HepG2 (cell line): ENCODE measurements at regions not wholly inside any gene's neighbourhood (a gene's known extent, or its start where the extent isn't known, plus 50 kb on each side); places are given as distances from the start of the nearest gene placed in this dataset.

Source experiments
- ATAC-seq: fragments of 200-7000 bp; cut with Tn5 transposase; 3 replicates; pipeline ENCODE4 v1.9.1; 2020; ENCODE audit warnings: mild to moderate bottlenecking, moderate library complexity
- BruUV-seq: library from RNA; stranded (reverse); fragments of 400-500 nt; replicated peaks from 2 replicates; lab custom pipeline; 2021; lab: Mats Ljungman, UMichigan
- CTCF ChIA-PET: fragments of 300-600 bp; formaldehyde crosslinking; extraction: SDS; loops from one replicate; lab custom pipeline; 2021; ENCODE audit warnings: low total read pairs, inconsistent platforms, low intra/inter-chr PET ratio; lab: Yijun Ruan, JAX
- POLR2A ChIA-PET: fragments of 350-600 bp; sonication (Branson Sonifier 250); formaldehyde crosslinking; loops from one replicate; lab custom pipeline; 2020; ENCODE audit warnings: antibody characterized with exemption, inconsistent platforms; lab: Yijun Ruan, JAX
- DNase-seq: peaks from one replicate; pipeline ENCODE4 v3.0.0-alpha.2; 2015; ENCODE audit warnings: low spot score
- FAIRE-seq: peaks from 3 replicates; lab custom pipeline; 2011; peaks lifted over from hg19 to GRCh38; lab: Jason Lieb, UNC
- H2AFZ ChIP-seq: one replicate; pipeline ENCODE4 v1.6.1; 2011; ENCODE audit warnings: low read length, inconsistent platforms
- H3K27ac ChIP-seq: fragments of 300-600 bp; 3 replicates; pipeline ENCODE4 v1.8.0; 2011; ENCODE audit warnings: mixed run types, mild to moderate bottlenecking, mixed read lengths, low read length, inconsistent platforms; ENCODE audit not compliant: insufficient read depth; ENCODE audit errors: extremely low read length
- H3K27me3 ChIP-seq, 2 experiments: fragments of 200-600 bp in 1 of 2; 2 replicates in 1 of 2; 3 replicates in 1 of 2; pipeline versions ENCODE4 v1.6.0 to v1.8.0; 2011; ENCODE audit warnings: low read length in 2 of 2, mild to moderate bottlenecking in 2 of 2, moderate library complexity in 2 of 2, inconsistent platforms in 1 of 2; ENCODE audit not compliant: insufficient read depth in 2 of 2, control insufficient read depth in 1 of 2
- H3K36me3 ChIP-seq, 2 experiments: fragments of 200-600 bp in 1 of 2; replicated peaks in 1 of 2; 2 replicates in 1 of 2; 3 replicates in 1 of 2; pipeline versions ENCODE4 v1.5.1 to v1.8.0; 2011; ENCODE audit warnings: low read length in 2 of 2, inconsistent platforms in 1 of 2; ENCODE audit not compliant: insufficient read depth in 2 of 2, control insufficient read depth in 1 of 2
- H3K4me1 ChIP-seq: 2 replicates; pipeline ENCODE4 v1.5.1; 2012; ENCODE audit warnings: low read length, inconsistent platforms; ENCODE audit not compliant: insufficient read depth
- H3K4me2 ChIP-seq: 2 replicates; pipeline ENCODE4 v1.6.0; 2011; ENCODE audit warnings: low read depth, low read length, inconsistent platforms
- H3K4me3 ChIP-seq, 3 experiments: fragments of 200-600 bp in 1 of 3; sonication (generic), shearing (Covaris generic) in 1 of 3; replicated peaks in 1 of 3; 2 replicates each; pipeline ENCODE4 v1.5.1; 2011 to 2016; ENCODE audit warnings: low read length in 3 of 3, inconsistent platforms in 2 of 3, low read depth in 2 of 3, mild to moderate bottlenecking in 2 of 3, control low read depth in 1 of 3, mixed read lengths in 1 of 3; ENCODE audit not compliant: insufficient read depth in 1 of 3
- H3K79me2 ChIP-seq: one replicate; pipeline ENCODE4 v1.6.1; 2011; ENCODE audit warnings: low read length, inconsistent platforms; ENCODE audit not compliant: insufficient read depth
- H3K9ac ChIP-seq: 2 replicates; pipeline ENCODE4 v1.6.0; 2011; ENCODE audit warnings: mild to moderate bottlenecking, low read depth, low read length, inconsistent platforms; ENCODE audit not compliant: insufficient read depth
- H3K9me3 ChIP-seq: 2 replicates; pipeline ENCODE4 v1.5.1; 2012; ENCODE audit warnings: mild to moderate bottlenecking, low read length
- H4K20me1 ChIP-seq: 2 replicates; pipeline ENCODE4 v1.6.0; 2011; ENCODE audit warnings: inconsistent platforms, mild to moderate bottlenecking, low read length, moderate library complexity; ENCODE audit not compliant: insufficient read depth
- AGO2 ChIP-seq: fragments of 200-400 bp; formaldehyde crosslinking; optimal IDR thresholded peaks from 2 replicates; pipeline ENCODE3; 2017; ENCODE audit warnings: mild to moderate bottlenecking, low read depth, low read length, moderate library complexity
- ARID5B ChIP-seq: IDR thresholded peaks from 2 replicates; pipeline ENCODE4 v1.4.0; 2020; ENCODE audit warnings: mild to moderate bottlenecking, missing genetic modification reagents
- MEIS2 ChIP-seq: sonication (generic); formaldehyde crosslinking; IDR thresholded peaks from 2 replicates; pipeline ENCODE4 v1.9.0; 2021; ENCODE audit warnings: mild to moderate bottlenecking, missing genetic modification reagents
- MTF2 ChIP-seq: sonication (generic); formaldehyde crosslinking; IDR thresholded peaks from 2 replicates; pipeline ENCODE4 v1.5.0; 2020; ENCODE audit warnings: missing genetic modification reagents, borderline replicate concordance
- NFYC ChIP-seq: IDR thresholded peaks from 2 replicates; pipeline ENCODE4 v1.6.1; 2016; ENCODE audit warnings: missing genetic modification reagents, missing compliant biosample characterization
- ONECUT2 ChIP-seq: sonication (generic); formaldehyde crosslinking; IDR thresholded peaks from 2 replicates; pipeline ENCODE4 v1.4.0; 2020; ENCODE audit warnings: missing genetic modification reagents
- POLR2A ChIP-seq, 2 experiments: IDR thresholded peaks; 2 replicates each; pipeline ENCODE4 v1.6.1; 2011; ENCODE audit warnings: low read depth in 2 of 2, low read length in 2 of 2, mild to moderate bottlenecking in 1 of 2, moderate library complexity in 1 of 2; ENCODE audit not compliant: insufficient read depth in 1 of 2
- PRMT3 ChIP-seq: sonication (generic); formaldehyde crosslinking; IDR thresholded peaks from 2 replicates; pipeline ENCODE4 v1.8.1; 2022; ENCODE audit warnings: low read depth, mild to moderate bottlenecking, moderate library complexity, missing genetic modification reagents, borderline replicate concordance
- SKI ChIP-seq: fragments of 450-650 bp; IDR thresholded peaks from one replicate; pipeline ENCODE4 v1.6.1; 2018; ENCODE audit warnings: mild to moderate bottlenecking; ENCODE audit not compliant: partially characterized antibody
- TMF1 ChIP-seq: sonication (generic); formaldehyde crosslinking; IDR thresholded peaks from 2 replicates; pipeline ENCODE4 v1.8.1; 2022; ENCODE audit warnings: low read depth, missing genetic modification reagents
- TRAFD1 ChIP-seq: sonication (generic); formaldehyde crosslinking; IDR thresholded peaks from 2 replicates; pipeline ENCODE4 v1.5.1; 2020; ENCODE audit warnings: missing genetic modification reagents, mild to moderate bottlenecking, borderline replicate concordance
- ZNF414 ChIP-seq: sonication (generic); formaldehyde crosslinking; IDR thresholded peaks from 2 replicates; pipeline ENCODE4 v1.5.0; 2020; ENCODE audit warnings: missing genetic modification reagents
- ZNF552 ChIP-seq: sonication (generic); formaldehyde crosslinking; IDR thresholded peaks from 2 replicates; pipeline ENCODE4 v1.9.0; 2022; ENCODE audit warnings: missing genetic modification reagents, mild to moderate bottlenecking, borderline replicate concordance
- ZNF629 ChIP-seq: sonication (generic); formaldehyde crosslinking; conservative IDR thresholded peaks from 2 replicates; pipeline ENCODE4 v1.5.0; 2020; ENCODE audit warnings: missing genetic modification reagents
- WGBS: methylation state at CpG from one replicate; pipeline ENCODE4 v1.1.6; 2017; ENCODE audit warnings: low lambda C conversion rate; 5-methylcytosine and 5-hydroxymethylcytosine counted together
- in situ Hi-C: cut with HindIII; loops from 2 replicates; pipeline ENCODE4 v1.10.0; 2017; ENCODE audit warnings: low pct_unique_long_range_greater_than_20kb; ENCODE audit not compliant: extremely low pct_ligation_motif_present
- intact Hi-C: fragments of 100-400 bp; cut with micrococcal nuclease; formaldehyde crosslinking; loops from one replicate; pipeline ENCODE4 v1.10.0; 2022; ENCODE audit not compliant: unreplicated experiment

- Histone ChIP-seq H3K27ac (no peak overlapping the region), H3K4me2 (no peak overlapping the region), H3K4me1 (no peaks in the 10 kb centered on the region), H3K27me3 (no peaks in the 10 kb centered on the region), H4K20me1 (no peaks in the 10 kb centered on the region), H2AFZ (no peak overlapping the region), H3K4me3 (no peak overlapping the region), H3K9ac (no peak overlapping the region), H3K36me3 (no peaks in the 10 kb centered on the region), H3K9me3 (peaks cover 7% of the 10 kb centered on the region; the same call in 1 of the 2 replicates), H3K79me2 (no peaks in the 10 kb centered on the region)
- ATAC-seq: no peak
- ChIA-PET POLR2A (no interaction called here), CTCF (no interaction called here)
- FAIRE-seq: no peak
- intact Hi-C loops: no loop called here
- in situ Hi-C loops: no loop called here
- DNase-seq: no peak
- BruUV-seq: no TSS peak
- WGBS: 7% methylated on average over 1 of the region's 1 CpG
- TF ChIP-seq TMF1 (CRISPR knock-in tag) (no peak), SKI (no peak), MTF2 (no peak), ARID5B (CRISPR knock-in tag) (no peak), ZNF629 (CRISPR knock-in tag) (no peak), ONECUT2 (CRISPR knock-in tag) (no peak), TRAFD1 (no peak), NFYC (CRISPR knock-in tag) (no peak), PRMT3 (CRISPR knock-in tag) (no peak), ZNF552 (CRISPR knock-in tag) (no peak), MEIS2 (no peak), ZNF414 (CRISPR knock-in tag) (no peak), POLR2A (IDR thresholded peaks at IDR 0.05; ENCODE audit: insufficient read depth in 1 of 2, low read depth in 2 of 2, low read length in 2 of 2) (no peak), AGO2 (no peak)
Measured at GRCh38 chr3:163582967-163583366, 1495.3 kb downstream of the SI start.
